Thoracic aorta (tissue), 2 donors: ENCODE measurements at regions not wholly inside any gene's neighbourhood (a gene's known extent, or its start where the extent isn't known, plus 50 kb on each side); places are given as distances from the start of the nearest gene placed in this dataset.

Experiments used
- ATAC-seq: fragments of 150-250 bp; one replicate; pipeline ENCODE4 v1.8.0; 2017; ENCODE audit warnings: low read depth; ENCODE audit not compliant: insufficient number of reproducible peaks, low FRiP score
- DNase-seq: peaks from one replicate; pipeline ENCODE4 v3.0.0-alpha.2; 2020; ENCODE audit warnings: low spot score
- H3K27ac ChIP-seq, 2 donors: fragments of 200-600 bp; sonication (generic); 1 replicate in 1 of 2; 2 replicates in 1 of 2; pipeline ENCODE4 v1.5.1; 2016; ENCODE audit warnings: mild to moderate bottlenecking in 2 of 2, moderate library complexity in 2 of 2
- H3K27me3 ChIP-seq: fragments of 200-600 bp; sonication (generic); replicated peaks from 2 replicates; pipeline ENCODE4 v1.6.0; 2016; ENCODE audit warnings: mild to moderate bottlenecking; ENCODE audit not compliant: insufficient read depth
- H3K36me3 ChIP-seq: fragments of 200-600 bp; sonication (generic); one replicate; pipeline ENCODE4 v1.5.1; 2016
- H3K4me1 ChIP-seq, 2 donors: fragments of 200-600 bp; sonication (generic); 1 replicate in 1 of 2; 2 replicates in 1 of 2; pipeline versions ENCODE4 v1.5.1 to v1.6.0; 2016; ENCODE audit warnings: low read depth in 2 of 2, mild to moderate bottlenecking in 1 of 2; ENCODE audit not compliant: control insufficient read depth in 1 of 2
- H3K4me3 ChIP-seq: fragments of 200-600 bp; sonication (generic); 2 replicates; pipeline ENCODE4 v1.5.1; 2016; ENCODE audit warnings: mild to moderate bottlenecking
- H3K9me3 ChIP-seq: fragments of 200-600 bp; sonication (generic); 2 replicates; pipeline ENCODE4 v1.5.1; 2016
- TF ChIP-seq, protein P1 (sequence below): fragments of 200-600 bp; sonication (generic); IDR thresholded peaks from one replicate; pipeline ENCODE4 v1.5.1; 2019; ENCODE audit warnings: antibody characterized with exemption

DNA sequence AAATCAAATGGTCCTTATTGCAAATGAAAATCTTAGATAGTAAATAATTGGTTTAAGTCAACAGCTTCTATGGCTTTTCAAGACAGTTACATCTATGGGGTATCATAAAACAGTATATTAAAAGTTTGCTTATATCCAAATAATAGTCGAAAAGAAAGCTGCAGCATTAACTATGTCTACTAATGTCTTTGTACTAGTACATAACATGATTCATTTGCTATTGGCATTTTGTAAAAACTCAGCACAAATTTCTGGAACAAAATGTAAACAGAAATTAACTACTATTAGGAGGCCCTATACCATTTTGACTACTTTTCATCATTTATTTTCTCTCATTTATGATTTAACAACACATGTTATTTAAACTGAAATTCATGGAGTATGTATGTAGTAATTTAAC lies 1435.2 kb upstream of the PRR20A start:
- TF ChIP-seq, protein P1, sequence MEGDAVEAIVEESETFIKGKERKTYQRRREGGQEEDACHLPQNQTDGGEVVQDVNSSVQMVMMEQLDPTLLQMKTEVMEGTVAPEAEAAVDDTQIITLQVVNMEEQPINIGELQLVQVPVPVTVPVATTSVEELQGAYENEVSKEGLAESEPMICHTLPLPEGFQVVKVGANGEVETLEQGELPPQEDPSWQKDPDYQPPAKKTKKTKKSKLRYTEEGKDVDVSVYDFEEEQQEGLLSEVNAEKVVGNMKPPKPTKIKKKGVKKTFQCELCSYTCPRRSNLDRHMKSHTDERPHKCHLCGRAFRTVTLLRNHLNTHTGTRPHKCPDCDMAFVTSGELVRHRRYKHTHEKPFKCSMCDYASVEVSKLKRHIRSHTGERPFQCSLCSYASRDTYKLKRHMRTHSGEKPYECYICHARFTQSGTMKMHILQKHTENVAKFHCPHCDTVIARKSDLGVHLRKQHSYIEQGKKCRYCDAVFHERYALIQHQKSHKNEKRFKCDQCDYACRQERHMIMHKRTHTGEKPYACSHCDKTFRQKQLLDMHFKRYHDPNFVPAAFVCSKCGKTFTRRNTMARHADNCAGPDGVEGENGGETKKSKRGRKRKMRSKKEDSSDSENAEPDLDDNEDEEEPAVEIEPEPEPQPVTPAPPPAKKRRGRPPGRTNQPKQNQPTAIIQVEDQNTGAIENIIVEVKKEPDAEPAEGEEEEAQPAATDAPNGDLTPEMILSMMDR = no peak
- H3K9me3 ChIP-seq = no peaks in the 10 kb centered on the region
- no peaks in the 10 kb centered on the region for H3K36me3 ChIP-seq
- no peak overlapping the region for H3K4me3 ChIP-seq
- ATAC-seq (no peak), DNase-seq (no peak)
- no peak overlapping the region for H3K27ac ChIP-seq
- no peaks in the 10 kb centered on the region for H3K4me1 ChIP-seq
- no peaks in the 10 kb centered on the region for H3K27me3 ChIP-seq

DNA sequence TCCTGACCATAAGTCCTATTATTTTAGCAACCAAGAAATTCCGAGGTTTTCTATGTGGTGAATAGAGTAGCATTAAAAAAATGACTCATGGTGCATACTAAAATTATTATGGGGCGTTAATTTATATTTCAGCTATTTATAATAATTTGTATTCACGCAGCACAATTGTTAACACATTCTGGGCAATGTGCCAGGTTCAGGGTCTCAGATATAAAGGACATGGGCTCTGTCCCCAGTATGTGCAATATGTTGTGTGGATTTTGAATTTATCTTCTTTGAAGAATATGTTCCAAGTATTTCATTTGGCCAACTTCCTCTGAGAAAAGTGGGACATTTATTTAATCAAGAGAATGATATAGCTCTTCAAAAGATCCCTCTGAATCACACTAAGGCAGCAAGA lies 1434.7 kb upstream of the PRR20A start:
- Histone ChIP-seq H3K9me3 (no peaks in the 10 kb centered on the region), H3K4me1 (no peaks in the 10 kb centered on the region), H3K27me3 (no peaks in the 10 kb centered on the region), H3K36me3 (no peaks in the 10 kb centered on the region), H3K4me3 (no peak overlapping the region), H3K27ac (no peak overlapping the region)
- TF ChIP-seq, protein P1 = no peak
- ATAC-seq = no peak
- DNase-seq = no peak

DNA sequence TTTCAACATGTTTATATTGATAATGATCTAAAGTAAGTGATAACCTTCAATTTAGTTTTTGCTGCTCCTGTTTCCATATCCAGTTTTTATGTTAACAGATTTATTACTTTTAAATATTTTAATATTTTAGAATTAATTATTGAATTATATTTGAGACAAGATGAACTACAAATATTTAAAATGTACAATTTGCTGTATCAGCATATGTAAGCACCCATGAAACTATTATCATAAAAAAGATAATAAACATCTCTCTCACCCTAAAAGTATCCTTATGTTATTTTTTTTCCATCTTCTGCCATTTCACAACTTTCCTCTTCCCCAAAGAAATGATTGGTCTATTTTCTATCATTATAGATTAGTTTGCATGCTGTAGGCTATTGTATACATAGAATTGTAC lies 1426.6 kb upstream of the PRR20A start:
- no peaks in the 10 kb centered on the region for H3K27me3 ChIP-seq
- no peak overlapping the region for H3K4me3 ChIP-seq
- H3K27ac ChIP-seq = no peak overlapping the region
- TF ChIP-seq, protein P1 = no peak
- ATAC-seq (no peak), DNase-seq (no peak)
- H3K9me3 ChIP-seq = no peaks in the 10 kb centered on the region
- no peaks in the 10 kb centered on the region for H3K4me1 ChIP-seq
- H3K36me3 ChIP-seq = no peaks in the 10 kb centered on the region

DNA sequence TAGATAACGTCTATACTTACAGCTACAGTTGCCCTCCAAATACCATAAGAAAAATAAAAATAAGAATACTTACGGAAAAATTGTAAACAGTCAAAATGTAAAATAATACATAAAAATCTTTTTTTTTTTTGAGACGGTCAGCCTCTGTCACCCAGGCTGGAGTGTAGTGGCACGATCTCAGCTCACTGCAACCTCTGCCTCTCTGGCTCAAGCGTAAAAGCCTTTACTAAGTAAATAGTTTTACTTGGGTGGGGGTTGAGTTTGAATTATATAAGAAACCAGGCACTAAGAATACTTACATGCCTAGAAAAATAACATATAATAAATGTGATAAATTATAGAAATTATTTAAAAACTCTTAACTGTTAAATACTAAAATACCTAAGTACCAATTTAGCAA lies 1413.0 kb upstream of the PRR20A start:
- no peaks in the 10 kb centered on the region for H3K9me3 ChIP-seq
- H3K36me3 ChIP-seq = no peaks in the 10 kb centered on the region
- TF ChIP-seq, protein P1 = no peak
- no peak overlapping the region for H3K27ac ChIP-seq
- no peak overlapping the region for H3K4me3 ChIP-seq
- no peaks in the 10 kb centered on the region for H3K4me1 ChIP-seq
- ATAC-seq (no peak), DNase-seq (no peak)
- H3K27me3 ChIP-seq = no peaks in the 10 kb centered on the region

DNA sequence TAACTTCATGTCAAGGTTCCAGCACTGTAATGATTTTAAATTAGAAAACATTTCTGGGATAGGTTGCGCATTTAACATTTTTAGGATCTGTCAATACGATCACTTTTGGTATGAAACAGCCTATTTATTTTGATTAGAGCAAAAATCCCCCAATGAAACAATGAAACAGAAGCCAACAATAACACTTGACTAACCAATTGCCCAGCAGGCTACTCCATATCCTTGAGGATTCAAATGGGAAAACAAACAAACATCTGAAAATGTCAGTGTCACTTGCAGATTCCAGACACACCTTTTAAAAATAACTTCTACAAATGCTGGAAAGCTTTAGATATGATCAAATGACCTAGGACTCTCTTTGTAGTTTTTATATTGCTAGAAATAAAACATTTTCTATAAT lies 1412.5 kb upstream of the PRR20A start:
- no peak overlapping the region for H3K4me3 ChIP-seq
- H3K27ac ChIP-seq = no peak overlapping the region
- no peaks in the 10 kb centered on the region for H3K27me3 ChIP-seq
- TF ChIP-seq, protein P1 = no peak
- ATAC-seq (no peak), DNase-seq (no peak)
- no peaks in the 10 kb centered on the region for H3K4me1 ChIP-seq
- H3K9me3 ChIP-seq = no peaks in the 10 kb centered on the region
- H3K36me3 ChIP-seq = no peaks in the 10 kb centered on the region
